GM19043 (cell line): ENCODE measurements at regions not wholly inside any gene's neighbourhood (a gene's known extent, or its start where the extent isn't known, plus 50 kb on each side); places are given as distances from the start of the nearest gene placed in this dataset.

Experiments used
- ATAC-seq: cut with Tn5 transposase; IDR thresholded peaks from one replicate; pipeline ENCODE4 v1.9.1; 2021; ENCODE audit warnings: low read depth; ENCODE audit not compliant: unreplicated experiment

DNA sequence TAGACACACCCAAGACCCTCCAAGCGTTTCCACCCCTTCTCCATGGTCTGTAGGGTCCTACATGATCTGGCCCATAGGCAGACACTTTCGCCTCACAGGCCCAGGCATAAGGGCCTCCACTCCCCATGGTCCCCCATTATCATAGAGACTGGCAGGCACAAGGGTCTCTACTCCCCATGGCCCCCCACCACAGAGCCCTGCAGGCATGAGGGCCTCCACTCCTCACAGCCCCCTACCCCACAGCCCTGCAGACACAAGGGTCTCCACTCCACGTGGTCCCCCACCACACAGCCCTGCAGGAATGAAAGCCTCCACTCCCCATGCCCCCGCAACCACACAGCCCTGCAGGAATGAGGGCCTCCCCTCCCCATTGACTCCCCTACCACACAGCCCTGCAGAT lies 159.7 kb upstream of the AGAP1 start:
- ATAC-seq: no peak

DNA sequence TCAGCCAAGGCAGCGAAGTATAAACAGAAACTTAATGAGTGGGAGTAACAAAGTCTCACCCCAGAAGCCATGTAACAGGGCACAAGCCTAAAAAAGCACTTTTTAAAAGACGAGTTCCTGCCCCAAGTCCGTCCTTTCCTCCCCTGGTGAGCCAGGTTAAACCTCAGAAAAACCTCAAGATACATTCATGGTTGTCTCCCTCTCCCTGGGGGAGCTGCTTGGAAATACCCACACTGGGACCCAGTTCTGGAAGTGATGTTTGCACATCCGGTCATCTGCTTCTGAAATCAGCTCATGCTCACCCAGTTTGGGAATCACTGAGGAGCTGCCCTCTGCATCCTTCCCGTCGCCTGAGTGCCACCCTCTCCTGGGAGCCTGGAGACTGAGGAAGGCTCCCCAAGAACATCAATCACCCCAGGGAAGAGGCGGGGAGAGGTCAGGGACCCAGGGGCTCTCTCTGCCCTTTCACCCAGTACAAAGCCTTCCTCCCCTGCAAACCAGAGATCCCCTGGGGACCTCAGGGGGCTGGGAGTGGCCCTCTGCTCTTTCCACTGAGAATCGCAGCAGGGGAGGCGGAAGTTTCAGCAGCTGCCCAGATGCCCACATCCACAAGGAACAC lies 150.6 kb upstream of the AGAP1 start:
- no peak for ATAC-seq

DNA sequence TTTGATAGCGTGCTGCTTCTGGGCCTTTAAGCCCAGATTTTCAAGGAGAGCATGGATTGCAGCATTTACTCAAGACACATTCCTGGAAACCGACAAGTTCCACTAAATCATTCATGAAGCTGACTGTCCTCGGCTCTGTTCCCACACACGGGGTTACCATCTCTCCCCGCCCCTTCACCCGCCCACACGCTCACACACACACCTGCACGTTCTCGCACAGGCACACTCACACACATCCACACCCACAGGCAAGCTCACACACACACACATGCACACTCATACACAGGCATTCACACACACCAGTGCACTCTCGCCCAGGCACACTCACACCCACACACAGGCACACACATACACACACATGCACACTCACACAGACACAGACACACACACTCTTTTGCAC lies 150.0 kb upstream of the AGAP1 start:
- ATAC-seq: no peak

DNA sequence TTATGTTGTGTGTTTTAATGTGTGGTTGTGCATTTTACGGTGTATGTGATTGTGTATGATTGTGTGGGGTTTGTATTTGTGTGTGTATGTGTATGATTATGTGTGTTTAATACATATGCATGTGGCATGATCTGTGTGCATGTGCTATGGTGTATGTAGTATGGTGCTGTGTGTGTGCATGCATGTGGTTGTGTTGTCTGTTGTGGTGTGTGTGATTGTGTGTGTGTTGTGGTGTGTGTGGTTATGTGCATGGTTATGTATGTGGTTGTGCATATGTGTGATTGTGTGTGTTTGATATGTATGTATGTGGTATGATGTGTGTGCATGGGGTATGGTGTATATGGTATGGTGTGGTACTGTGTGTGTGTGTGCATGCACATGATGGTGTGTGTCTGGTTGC lies 148.1 kb upstream of the AGAP1 start:
- ATAC-seq: no peak

DNA sequence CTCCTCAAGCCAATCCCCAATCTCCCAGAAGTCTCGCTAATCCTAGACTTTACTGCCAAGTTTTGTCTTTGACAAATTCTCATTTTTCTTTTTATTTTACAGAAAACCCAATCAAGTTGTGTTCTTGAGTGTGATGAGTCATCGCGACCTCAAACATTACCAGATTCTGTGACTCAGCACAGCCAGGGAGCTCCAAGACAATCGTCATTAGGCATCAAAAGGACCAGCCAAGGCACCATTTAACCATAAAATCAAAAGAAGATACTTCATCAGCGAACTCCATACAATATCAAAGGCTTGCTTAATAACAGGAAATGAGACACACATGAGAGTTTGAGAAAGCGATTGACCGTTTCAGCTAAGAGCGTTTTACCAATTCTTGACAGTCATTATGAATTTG lies 146.2 kb upstream of the AGAP1 start:
- no peak for ATAC-seq

DNA sequence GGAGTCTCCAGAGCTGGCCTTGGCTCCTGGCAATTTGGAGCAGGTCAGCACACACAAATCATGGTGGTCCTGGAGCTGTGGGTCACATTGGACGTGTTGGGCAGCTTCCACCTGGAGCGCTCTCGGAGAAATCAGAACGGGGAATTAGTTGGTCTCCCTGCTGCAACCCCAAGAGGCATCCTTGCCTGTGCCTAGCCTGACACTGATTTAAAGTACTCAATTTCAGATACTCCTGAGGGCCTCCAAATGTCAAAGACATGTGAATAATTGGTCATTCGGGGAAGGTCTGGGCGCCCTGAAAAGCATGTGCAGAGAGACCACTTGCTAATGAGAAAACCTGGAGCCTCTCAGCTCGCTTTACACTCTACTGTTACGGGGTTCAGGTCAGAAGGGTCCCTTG lies 145.5 kb upstream of the AGAP1 start:
- ATAC-seq: no peak

DNA sequence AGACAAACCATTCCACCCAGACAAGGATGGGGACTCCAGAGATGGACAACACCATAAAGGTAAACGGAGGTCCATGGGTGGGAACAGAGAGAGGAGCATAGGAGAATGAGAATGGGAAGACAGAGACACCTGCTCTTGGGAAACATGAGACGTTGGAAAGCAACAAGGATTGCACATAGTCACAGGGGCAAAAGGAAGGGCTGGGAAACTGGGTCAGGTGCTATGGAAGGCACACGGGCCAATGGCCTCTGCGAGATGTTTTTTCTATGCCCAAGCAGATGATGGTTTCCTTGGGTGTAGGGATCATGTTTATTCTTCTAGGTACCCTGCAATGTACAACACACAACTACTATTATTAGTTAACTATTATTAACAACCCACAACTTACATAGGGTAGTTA lies 143.6 kb upstream of the AGAP1 start:
- ATAC-seq: no peak

DNA sequence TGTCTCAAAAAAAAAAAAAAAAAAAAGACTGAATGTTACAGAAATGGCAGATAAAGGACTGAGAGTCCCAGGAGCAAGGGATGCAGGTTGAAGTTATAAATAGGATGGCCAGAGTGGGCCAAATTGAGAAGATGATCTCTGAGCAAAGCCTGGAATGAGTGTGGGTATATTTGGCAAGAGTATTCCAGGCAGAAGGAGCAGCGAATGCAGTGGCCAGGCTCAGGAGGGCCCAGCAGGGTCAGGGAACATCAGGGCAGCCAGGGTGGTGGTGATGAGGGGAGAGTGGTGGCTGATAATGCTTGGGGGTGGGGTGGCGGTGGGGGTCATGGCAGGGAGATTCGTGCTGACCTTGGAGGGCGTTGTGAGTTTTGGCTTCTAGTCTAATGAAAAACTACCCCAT lies 141.3 kb upstream of the AGAP1 start:
- ATAC-seq: no peak

DNA sequence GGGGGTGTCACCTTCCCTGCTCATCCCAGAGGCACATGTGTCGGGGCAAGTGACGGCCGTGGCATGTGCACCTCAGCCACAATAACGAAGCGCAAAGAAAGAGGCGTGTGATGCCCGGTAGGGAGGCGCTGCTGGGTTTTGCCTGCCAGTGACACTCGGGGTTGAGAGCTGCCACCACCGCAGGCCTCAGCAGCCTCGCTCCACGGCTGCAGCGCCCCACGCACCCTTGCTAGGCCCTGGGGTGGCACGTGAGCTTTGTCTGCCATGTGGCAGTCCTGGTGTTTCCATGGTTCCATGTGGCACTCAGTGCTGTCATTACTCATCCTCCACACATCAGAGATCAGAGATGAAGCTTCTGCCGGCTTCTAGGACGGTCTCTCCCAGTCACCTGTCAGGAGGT lies 136.0 kb upstream of the AGAP1 start:
- no peak for ATAC-seq

DNA sequence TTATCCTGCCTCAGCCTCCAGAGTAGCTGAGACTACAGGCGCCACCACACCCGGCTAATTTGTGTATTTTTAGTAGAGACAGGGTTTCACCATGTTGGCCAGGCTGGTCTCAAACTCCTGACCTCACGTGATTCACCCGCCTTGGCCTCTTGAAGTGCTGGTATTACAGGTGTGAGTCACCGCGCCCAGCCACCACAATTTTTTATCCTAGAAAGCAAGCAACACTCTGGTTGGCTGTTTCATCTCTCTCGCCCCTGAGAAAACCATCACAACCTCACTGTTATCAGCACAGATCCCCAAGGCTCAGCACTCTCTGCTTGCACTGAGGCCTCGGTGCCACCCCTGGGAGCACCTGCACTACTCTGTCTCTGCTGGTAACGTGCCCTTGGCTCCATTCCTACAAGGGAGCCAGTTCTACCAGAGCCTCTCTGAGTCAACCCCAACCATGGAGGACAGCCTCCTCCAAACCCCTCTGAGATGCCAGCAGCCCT lies 134.8 kb upstream of the AGAP1 start:
- ATAC-seq: no peak

DNA sequence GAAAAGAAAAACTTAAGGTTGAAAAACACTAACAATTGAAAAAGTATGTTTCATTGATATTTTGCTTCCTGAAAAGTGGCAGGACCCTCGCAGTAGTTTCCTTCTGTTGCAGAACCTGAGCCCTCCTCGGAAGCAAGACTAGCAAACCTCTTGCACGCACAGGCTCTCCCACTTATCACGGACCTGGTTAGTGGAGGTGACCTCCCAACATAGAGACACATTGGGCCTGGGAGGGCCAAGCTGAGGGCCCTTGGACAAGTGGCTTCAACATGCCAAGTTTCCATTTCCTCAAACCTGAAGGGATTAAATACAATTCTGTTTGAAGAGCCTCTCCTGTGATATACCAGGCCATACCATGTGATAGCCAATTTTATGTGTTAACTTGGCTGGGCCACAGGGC lies 133.4 kb upstream of the AGAP1 start:
- no peak for ATAC-seq

DNA sequence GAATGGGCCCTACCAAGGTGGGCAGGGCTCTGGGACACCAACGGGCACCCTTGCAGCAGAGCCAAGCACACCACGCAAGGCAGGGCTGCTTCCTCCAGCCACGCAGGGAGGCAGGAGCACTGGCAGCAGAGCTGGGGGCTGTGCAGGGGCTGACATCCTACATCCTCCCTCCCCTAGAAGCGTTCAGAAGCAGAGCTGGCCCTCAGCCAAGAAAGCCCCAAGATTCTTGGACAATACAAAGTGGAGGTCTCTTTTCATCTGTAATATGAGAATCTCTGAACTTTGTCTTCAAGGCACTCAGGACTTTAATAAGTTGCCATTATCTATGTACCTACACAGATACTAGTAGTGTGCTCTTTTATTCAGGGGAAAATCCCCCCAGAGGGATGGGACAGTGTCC lies 128.1 kb upstream of the AGAP1 start:
- no peak for ATAC-seq

DNA sequence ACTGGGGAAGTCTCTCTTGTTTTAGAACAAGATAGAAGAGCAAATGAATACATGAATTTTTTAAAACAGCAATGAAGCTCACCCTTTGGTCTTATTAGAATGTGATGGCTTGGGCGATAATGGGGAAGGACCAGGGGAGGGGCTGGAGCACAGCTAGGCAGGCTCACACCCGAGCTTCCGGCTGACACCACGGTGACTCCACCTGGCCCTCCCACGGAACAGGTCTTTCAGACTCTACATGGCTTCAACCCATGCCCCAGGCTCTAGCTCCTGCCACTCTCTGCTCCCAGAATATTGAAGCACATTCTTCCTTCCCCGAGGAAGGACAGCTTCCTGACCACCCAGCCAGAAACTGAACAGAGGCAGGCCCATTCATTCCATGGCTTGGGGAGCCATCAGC lies 127.5 kb upstream of the AGAP1 start:
- no peak for ATAC-seq

DNA sequence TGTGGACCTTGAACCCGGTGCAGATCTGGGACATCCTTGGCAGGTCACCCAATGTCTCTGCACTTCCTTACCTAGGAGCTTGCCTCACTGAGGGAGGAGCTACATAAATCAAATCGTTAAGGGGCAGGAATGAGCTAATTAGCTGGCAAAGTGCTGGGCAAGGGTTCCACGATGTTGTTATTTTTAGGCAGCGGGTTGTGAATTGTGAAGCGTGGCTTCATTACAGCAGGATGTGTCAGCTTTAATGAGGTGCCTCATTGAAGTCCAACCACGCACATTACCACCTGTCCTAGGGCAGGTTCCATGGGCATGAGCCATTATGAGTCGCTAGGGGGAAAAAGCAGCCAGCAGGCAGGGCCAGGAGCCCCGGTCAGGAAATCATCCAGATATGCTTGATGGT lies 127.0 kb upstream of the AGAP1 start:
- ATAC-seq: no peak

DNA sequence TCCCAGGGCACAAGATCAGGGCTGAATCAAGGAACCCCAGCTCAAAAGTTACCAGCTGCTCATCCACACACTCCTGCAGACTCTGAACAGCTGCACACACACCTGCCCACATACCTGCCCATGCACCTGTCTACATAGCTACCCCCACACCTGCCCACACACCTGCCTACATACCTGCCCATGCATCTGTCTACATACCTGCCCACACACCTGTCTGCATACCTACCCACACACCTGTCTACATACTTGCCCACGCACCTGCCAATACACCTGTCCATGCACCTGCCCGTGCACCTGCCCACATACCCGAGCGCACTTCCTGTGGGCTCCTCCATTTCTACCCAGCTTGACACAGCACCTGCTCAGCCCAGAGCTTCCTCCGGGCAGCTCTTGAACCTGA lies 122.8 kb upstream of the AGAP1 start:
- no peak for ATAC-seq

DNA sequence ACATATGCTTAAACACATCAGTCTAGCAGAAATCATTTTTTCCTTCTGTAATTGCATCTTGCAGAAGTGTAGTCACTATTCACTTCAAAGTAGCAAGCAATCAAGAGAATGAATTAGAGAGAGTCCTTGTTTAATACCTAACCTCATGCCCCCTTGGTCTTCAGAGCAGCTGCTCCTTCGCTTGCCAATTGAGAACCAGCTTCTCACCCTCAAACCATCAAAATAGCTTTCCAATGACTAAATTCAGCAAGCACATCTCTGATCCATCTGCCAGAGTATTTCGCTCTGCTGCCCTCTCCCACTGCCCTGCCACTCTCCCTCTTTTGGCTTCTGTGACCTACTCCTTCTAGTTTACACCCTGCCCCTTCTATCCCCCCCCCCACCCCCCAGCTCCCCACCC lies 120.7 kb upstream of the AGAP1 start:
- no peak for ATAC-seq

DNA sequence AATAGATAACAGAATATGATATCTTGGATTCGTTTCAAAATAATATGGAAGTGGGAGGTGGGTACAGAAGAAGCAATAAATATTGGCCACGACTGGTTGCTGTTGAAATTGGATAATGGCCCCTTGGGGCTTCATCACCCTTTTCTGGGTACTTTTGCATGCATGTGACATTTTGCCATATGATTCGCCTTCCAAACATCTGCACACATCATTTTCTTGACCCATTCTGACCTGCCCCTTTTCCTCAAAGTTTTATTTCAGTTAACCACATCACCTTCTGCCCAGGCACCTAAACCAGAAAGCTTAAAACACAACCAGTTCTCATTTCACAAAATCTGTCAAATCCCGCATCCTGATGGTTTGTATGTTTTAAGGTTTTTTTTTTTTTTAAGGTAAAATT lies 116.7 kb upstream of the AGAP1 start:
- no peak for ATAC-seq

DNA sequence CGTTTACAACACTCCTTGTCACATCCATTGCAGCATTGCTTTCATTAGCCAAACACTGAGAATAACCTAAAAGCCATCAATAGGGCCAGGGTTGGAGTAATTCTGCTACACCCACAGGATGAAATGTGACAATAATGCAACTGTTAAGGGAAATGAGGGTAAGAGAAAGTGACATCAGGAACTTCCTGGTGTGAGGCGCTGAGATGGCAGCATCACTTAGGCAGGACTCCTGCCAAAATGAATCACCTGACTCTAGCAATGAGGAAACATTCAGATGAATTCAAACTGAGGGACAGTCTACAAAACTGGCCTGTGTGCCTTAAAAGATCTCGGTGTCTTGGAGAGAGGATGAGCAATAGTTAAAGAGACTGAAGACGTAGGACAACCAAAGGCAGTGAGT lies 115.6 kb upstream of the AGAP1 start:
- no peak for ATAC-seq

DNA sequence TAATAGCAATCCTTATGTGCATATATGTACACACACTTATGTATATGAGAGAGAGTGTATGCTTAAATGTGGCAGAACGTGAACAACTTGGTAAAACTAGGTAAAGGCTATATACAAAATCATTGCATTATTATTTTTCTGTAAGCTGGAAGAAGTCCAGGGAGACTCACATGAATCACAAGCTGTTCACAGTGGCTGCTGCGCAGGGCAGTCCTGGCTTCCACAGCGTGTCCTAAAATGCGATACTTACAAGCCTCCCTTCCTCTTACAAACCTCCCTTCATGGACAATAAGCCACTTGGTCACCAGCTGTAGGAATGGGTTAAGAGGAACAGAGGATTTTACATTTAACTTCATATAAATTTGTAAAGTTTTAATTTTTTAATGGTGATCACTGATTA lies 114.9 kb upstream of the AGAP1 start:
- no peak for ATAC-seq

DNA sequence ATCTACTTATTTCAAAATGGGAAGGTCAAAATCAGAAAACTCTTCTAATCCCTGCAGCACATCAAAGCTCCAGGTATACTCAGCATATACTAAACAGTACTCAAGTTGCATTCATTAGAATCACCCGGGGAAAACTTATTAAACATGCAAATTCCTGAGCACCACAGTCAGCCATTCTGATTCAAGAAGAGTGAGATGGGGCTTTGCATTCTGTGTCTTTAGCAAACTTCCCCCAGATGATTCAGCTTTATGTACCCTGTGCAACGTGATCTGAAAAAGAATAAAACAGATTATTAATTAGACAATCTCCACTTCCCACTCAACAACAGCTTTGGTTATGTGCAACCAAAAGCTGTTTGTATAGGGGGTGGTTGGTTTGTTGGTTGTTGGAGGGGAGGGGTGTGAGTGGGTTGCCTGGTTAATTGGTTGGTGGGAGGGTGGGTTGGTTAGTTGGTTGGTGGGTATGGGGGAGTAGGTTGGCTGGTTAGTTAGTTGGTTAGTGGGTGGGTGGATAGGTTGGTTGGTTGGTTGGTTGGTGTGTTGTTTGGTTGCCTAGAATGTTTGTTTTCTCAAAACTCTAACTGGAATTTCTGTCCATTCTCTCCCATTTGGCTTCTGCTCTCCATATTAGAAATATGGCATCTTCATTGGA lies 112.5 kb upstream of the AGAP1 start:
- ATAC-seq: no peak

DNA sequence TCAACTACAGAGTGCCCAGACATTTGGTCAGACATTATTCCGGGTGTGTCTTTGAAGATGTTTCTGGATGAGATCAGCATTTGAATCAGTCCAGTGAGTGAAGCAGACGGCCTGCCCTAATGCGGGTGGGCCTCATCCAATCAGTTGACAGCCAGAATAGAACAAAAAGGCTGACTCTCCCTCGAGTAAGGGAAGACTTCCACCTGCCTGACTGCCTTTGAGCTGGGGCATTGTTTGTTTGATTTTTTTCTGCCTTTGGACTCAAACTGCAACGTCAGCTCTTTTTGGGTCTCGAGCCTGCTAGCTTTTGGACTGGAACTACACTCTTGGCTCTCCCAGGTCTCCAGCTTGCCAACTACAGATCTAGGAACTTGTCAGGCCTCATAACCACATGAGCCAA lies 111.7 kb upstream of the AGAP1 start:
- ATAC-seq: no peak

DNA sequence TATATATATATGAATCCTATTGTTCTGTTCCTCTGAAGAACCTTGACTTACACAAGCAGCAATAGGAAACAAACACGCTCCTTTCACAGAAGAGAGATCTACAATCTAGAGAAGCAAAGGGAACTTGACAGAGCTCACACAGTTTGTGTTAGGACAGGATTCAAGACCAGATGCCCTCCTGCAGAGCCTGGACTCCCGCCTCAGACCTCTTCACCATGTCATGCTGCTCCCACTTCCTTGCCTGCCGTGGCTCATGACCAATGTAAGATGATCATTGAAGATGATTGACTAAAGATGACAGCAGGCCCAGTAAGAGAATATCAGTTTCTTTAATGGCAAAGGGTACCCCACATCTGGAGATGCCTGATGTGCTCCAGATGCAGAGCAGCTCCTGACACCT lies 111.2 kb upstream of the AGAP1 start:
- ATAC-seq: no peak
